ENCODE measurements at regions not wholly inside any gene's neighbourhood (a gene's known extent, or its start where the extent isn't known, plus 50 kb on each side); places are given as distances from the start of the nearest gene placed in this dataset.

- H3K36me3 Mint-ChIP-seq: peaks cover 0 to 5% of the 10 kb centered on the region in 2 donors
- peaks cover 10 to 22% (median 17%) of the 10 kb centered on the region in 7 donors for H3K9me3 Mint-ChIP-seq
- Histone ChIP-seq H3K27me3 (ENCODE audit: control insufficient read depth in 2 of 2, insufficient read depth in 2 of 2, low read length in 2 of 2) (no peaks in the 10 kb centered on the region), H3K4me3 (replicated peaks in 1 of 3; ENCODE audit: low read depth in 2 of 3, low read length in 3 of 3) (no peak overlapping the region), H3K4me2 (replicated peaks; ENCODE audit: extremely low read depth, low read length, poor library complexity, severe bottlenecking) (no peak overlapping the region), H3K4me1 (ENCODE audit: control insufficient read depth in 1 of 2, insufficient read depth in 2 of 2, low read length in 2 of 2) (no peaks in the 10 kb centered on the region), H3K36me3 (replicated peaks in 1 of 2; ENCODE audit: control insufficient read depth in 1 of 2, insufficient read depth in 2 of 2, low read length in 2 of 2) (no peaks in the 10 kb centered on the region), H3K9ac (ENCODE audit: insufficient read depth, low read length, poor library complexity, severe bottlenecking) (no peak overlapping the region), H4K20me1 (ENCODE audit: insufficient read depth, low read length) (no peaks in the 10 kb centered on the region), H2AFZ (ENCODE audit: insufficient read depth, low read depth, low read length, poor library complexity, severe bottlenecking) (no peak overlapping the region), H3K27ac (ENCODE audit: low read depth in 1 of 2, low read length in 2 of 2) (no peak overlapping the region), H3K79me2 (ENCODE audit: insufficient read depth, low read length) (no peaks in the 10 kb centered on the region), H3K9me3 (replicated peaks in 1 of 2; ENCODE audit: control insufficient read depth in 1 of 2, insufficient read depth in 1 of 2, low read length in 2 of 2) (peaks cover 10 to 15% of the 10 kb centered on the region in 2 donors)
- WGBS (ENCODE audit: insufficient coverage): no CpG with 5 or more reads among the region's 3 CpGs
- H3K27me3 Mint-ChIP-seq (ENCODE audit: low read depth in 3 of 3): no peaks in the 10 kb centered on the region
- intact Hi-C loops (cut with micrococcal nuclease): no loop called here
- no peak for DNase-seq
- no peak overlapping the region for H3K27ac Mint-ChIP-seq
- H3K4me3 Mint-ChIP-seq: no peak overlapping the region
- peaks cover 4% of the 10 kb centered on the region for H3K4me1 Mint-ChIP-seq
- TF ChIP-seq, protein P1, sequence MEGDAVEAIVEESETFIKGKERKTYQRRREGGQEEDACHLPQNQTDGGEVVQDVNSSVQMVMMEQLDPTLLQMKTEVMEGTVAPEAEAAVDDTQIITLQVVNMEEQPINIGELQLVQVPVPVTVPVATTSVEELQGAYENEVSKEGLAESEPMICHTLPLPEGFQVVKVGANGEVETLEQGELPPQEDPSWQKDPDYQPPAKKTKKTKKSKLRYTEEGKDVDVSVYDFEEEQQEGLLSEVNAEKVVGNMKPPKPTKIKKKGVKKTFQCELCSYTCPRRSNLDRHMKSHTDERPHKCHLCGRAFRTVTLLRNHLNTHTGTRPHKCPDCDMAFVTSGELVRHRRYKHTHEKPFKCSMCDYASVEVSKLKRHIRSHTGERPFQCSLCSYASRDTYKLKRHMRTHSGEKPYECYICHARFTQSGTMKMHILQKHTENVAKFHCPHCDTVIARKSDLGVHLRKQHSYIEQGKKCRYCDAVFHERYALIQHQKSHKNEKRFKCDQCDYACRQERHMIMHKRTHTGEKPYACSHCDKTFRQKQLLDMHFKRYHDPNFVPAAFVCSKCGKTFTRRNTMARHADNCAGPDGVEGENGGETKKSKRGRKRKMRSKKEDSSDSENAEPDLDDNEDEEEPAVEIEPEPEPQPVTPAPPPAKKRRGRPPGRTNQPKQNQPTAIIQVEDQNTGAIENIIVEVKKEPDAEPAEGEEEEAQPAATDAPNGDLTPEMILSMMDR (IDR thresholded peaks at IDR 0.05): no peak
These were observed 498.7 kb upstream of the NFIA start for GRCh38 chr1:60583696-60584095.

GRCh38 chr1:60581455-60582220, 500.7 kb upstream of the NFIA start:
- Mint-ChIP-seq H3K27me3 (ENCODE audit: low read depth in 3 of 3) (no peaks in the 10 kb centered on the region), H3K9me3 (peaks cover 10 to 22% (median 16%) of the 10 kb centered on the region in 7 donors)
- intact Hi-C loops (cut with micrococcal nuclease): no loop called here

More at GRCh38 chr1:60581455-60582220, 500.7 kb upstream of the NFIA start:
- Histone ChIP-seq H3K79me2 (ENCODE audit: insufficient read depth, low read length) (no peaks in the 10 kb centered on the region), H3K4me2 (replicated peaks; ENCODE audit: extremely low read depth, low read length, poor library complexity, severe bottlenecking) (no peak overlapping the region), H3K9me3 (replicated peaks in 1 of 2; ENCODE audit: control insufficient read depth in 1 of 2, insufficient read depth in 1 of 2, low read length in 2 of 2) (peaks cover 10 to 15% of the 10 kb centered on the region in 2 donors), H3K27ac (ENCODE audit: low read depth in 1 of 2, low read length in 2 of 2) (no peak overlapping the region), H3K4me3 (replicated peaks in 1 of 3; ENCODE audit: low read depth in 2 of 3, low read length in 3 of 3) (no peak overlapping the region), H2AFZ (ENCODE audit: insufficient read depth, low read depth, low read length, poor library complexity, severe bottlenecking) (no peak overlapping the region), H3K9ac (ENCODE audit: insufficient read depth, low read length, poor library complexity, severe bottlenecking) (no peak overlapping the region), H3K4me1 (ENCODE audit: control insufficient read depth in 1 of 2, insufficient read depth in 2 of 2, low read length in 2 of 2) (peaks cover 0 to under 1% of the 10 kb centered on the region in 2 donors), H4K20me1 (ENCODE audit: insufficient read depth, low read length) (no peaks in the 10 kb centered on the region), H3K27me3 (ENCODE audit: control insufficient read depth in 2 of 2, insufficient read depth in 2 of 2, low read length in 2 of 2) (no peaks in the 10 kb centered on the region), H3K36me3 (replicated peaks in 1 of 2; ENCODE audit: control insufficient read depth in 1 of 2, insufficient read depth in 2 of 2, low read length in 2 of 2) (no peaks in the 10 kb centered on the region)
- no peak for DNase-seq
- TF ChIP-seq, protein P1 (IDR thresholded peaks at IDR 0.05): no peak
- Mint-ChIP-seq H3K4me1 (peaks cover 7% of the 10 kb centered on the region), H3K4me3 (no peak overlapping the region), H3K27ac (no peak overlapping the region), H3K36me3 (peaks cover 0 to 5% of the 10 kb centered on the region in 2 donors)
- WGBS (ENCODE audit: insufficient coverage): 81% methylated on average over 5 of the region's 7 CpGs
